Endothelial cell of hepatic sinusoid (primary cell): ENCODE measurements at regions not wholly inside any gene's neighbourhood (a gene's known extent, or its start where the extent isn't known, plus 50 kb on each side); places are given as distances from the start of the nearest gene placed in this dataset.

Experiments
- in situ Hi-C: cut with HindIII; loops from 2 replicates; pipeline ENCODE4 v1.10.0; 2017; ENCODE audit warnings: low sequenced_read_pairs

DNA sequence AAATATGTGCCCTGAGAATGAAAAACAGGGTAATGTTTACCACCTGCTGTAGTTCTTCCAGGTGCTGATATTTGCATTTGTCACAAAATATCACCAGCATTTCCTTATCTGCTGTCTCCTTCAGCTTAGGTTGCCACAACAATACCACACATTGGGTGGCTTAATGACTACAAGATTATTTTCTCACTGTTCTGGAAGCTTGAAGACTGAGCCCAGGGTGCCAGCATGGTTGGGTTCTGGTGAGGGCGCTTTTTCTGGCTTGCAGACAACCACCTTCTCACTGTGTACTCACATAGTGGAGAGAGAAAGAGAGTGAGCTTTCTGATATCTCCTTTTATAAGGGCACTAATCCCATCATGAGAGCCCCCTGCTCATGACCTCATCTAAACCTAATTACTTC is 407.5 kb upstream of the RGPD4 start:
- in situ Hi-C loops, result no loop called here

DNA sequence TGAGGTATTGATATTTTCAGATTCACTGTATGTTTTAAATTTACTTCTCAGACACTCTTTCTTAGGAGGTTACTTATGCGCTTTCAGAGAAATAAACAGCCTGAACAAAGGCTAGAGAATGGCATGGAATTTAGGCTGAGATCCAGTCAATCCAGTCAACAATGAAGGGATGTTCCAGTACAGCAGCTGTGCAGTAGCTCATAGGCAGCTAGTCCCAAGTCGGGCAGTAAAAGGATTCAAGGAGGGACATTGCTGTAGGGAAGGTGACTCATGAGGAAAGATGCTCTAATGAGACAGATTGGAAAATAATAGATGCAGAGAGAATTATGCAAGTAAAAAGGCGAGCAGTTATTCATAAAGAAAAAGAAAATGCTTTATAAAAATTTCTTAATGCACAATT is 397.9 kb upstream of the RGPD4 start:
- in situ Hi-C loops, result no loop called here

GRCh38 chr2:107430006-107430405 is 396.7 kb upstream of the RGPD4 start:
- in situ Hi-C loops, result no loop called here

- in situ Hi-C loops, result no loop called here
Measured at GRCh38 chr2:107430596-107431266, 396.0 kb upstream of the RGPD4 start.

GRCh38 chr2:107436281-107436680 is 390.4 kb upstream of the RGPD4 start:
- in situ Hi-C loops, result no loop called here

GRCh38 chr2:107437265-107437664 is 389.4 kb upstream of the RGPD4 start:
- in situ Hi-C loops, result no loop called here

GRCh38 chr2:107437807-107438206 is 388.9 kb upstream of the RGPD4 start:
- in situ Hi-C loops, result no loop called here

- in situ Hi-C loops, result no loop called here
Measured at GRCh38 chr2:107448160-107448559, 378.5 kb upstream of the RGPD4 start.

- in situ Hi-C loops, result no loop called here
Measured at GRCh38 chr2:107461301-107461700, 365.4 kb upstream of the RGPD4 start.

GRCh38 chr2:107462181-107462580 is 364.5 kb upstream of the RGPD4 start:
- in situ Hi-C loops, result no loop called here

DNA sequence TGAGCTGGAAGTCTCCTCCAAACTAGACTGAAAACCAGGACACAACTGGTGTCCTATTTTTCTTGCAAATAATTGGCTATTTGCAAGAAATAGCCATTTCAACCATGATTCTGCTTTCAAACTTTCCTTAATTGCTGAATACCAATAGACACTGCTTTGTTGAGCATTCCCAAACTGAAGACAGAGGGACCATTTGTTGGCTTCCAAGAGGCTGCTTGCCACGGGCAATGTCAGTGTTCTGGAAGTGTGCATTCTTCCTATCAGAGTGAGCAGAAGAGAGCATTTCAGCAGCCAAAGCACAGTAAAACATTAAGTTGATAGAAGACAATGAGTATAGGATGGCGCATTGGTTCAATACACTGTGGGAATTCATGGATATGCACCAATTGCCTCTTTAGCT is 360.5 kb upstream of the RGPD4 start:
- in situ Hi-C loops, result no loop called here

DNA sequence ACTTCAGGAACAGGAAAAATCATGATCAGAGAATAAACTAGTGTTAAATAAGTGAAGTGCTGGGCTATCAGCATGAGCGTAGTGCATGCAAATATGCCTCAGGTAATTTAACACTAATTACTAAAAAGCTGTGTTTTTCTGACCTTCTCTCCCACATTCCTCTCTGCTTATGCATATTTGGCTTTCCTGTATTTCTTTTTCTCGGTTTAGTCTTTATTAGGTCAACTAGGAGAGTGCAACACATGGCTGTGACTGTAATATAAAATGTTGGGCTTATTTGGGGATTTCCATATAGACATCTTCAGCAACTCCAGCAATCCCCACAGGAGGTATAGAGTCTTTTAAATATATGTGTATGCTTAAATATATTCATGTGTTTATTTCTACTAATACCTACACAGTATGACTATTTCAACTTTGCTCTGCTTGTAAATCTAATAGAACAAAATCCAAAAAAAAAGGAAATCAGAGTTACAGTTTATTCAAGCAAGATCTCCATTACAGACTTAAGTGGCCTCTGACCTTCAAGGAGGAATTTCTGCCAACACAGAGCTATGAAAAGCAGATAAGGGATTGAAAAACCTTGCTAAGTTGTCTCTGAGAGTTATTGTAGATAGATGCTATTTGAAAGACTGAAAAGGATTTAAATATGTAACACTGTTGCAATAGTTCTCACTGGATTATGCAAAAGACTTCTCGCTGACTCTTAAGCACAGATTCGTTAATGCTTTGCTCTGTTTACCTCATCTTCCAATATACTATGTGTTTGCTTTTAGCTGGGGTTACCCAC is 359.5 kb upstream of the RGPD4 start:
- in situ Hi-C loops, result no loop called here

DNA sequence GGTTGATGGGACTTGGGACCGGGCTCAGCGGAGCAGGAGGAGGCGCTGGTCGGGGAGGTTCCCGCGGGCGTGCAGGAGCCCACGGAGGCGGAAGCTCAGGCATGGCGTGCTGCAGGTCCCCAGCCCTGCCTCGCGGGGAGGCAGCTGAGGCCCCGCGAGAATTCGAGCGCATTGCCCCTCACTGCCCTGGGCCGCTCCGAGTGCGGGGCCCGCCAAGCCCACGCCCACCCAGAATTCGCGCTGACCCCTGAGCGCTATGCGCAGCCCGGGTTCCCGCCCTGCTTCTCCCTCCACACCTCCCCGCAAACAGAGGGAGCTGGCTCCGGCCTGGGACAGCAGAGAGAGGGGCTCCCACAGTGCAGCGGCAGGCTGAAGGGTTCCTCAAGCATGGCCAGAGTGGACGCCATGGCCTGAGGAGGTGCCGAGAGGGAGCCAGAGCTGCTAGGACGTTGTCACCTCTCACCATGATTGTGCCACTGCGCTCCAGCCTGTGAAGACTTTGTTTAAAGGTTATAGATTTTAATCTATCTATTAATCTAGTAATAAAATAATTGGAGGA is 357.2 kb upstream of the RGPD4 start:
- in situ Hi-C loops, result no loop called here

DNA sequence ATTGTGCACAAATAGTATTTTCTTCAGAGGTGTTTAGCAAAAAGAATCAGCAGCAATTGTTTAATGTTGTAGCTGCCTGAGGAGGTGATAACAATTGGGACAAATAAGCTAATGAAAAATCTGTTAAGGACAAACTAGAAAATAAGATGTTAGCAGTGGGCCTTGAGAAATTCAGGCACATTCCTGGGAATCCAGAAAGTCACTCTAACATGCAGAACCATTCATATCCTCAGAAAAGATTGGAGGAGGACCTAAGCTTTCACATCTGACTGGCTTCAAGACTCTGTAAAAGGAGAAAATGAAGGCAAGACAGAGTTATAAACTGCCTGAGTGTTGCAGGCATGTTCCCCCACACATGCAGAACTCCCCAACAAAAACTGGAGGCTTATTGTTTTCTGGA is 353.5 kb upstream of the RGPD4 start:
- in situ Hi-C loops, result no loop called here

DNA sequence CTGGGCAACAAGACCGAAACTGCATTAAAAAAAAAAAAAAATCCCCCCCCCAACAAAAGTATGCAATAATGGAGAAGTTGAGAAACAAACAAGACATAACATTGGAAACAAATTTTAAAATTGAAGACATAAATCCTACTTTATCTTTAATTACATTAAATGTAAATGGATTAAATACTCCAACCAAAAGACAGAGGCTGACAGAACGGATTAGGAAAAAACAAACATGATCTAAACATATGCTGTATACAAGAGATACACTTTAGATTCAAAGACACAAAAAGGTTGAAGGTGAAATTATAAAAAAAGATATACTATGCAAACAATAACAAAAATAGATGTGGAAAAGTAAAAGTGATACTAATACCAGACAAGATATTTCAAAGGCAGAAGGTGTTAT is 350.8 kb upstream of the RGPD4 start:
- in situ Hi-C loops, result no loop called here

GRCh38 chr2:107502539-107502938 is 324.2 kb upstream of the RGPD4 start:
- in situ Hi-C loops, result no loop called here

DNA sequence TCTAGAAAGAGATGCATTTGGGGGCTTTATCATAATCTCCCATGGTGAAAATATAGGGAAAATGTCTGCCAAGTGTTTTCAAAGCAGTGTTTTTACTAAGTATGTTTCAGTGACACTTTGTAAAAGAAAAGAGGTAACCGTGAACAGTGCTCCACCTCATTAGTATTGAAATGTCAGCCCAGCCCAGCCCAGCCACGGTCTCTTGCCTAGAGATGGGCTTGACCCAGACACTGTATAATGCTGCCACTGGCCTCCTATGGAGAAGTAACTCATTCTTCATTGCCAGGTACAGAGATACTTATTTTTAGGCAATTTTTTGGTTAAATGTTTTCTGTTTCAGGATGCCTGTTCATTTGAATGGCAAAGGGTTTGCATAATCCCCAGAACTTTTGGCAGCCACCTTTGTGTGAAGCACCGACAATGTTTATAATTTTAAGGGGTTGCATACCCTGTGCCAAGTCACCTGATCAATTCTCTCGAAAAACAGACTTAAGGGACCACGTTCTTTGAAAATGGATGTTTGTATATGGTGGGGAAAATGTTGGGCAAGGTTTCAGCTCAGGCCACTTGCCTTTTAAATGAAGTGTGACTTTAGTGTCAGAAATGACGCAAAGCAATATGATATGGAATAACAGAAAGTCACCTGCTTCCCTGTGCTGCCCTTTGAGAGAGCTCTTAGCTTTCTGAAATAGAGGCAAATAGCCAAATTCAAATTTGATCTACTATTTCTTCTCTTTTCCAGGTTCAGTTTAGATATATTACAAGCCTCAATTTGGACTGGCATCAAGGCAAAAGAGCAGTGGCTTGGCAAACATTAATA is 314.5 kb upstream of the RGPD4 start:
- in situ Hi-C loops, result no loop called here

- in situ Hi-C loops, result no loop called here
Measured at GRCh38 chr2:107525406-107525805, 301.3 kb upstream of the RGPD4 start.

DNA sequence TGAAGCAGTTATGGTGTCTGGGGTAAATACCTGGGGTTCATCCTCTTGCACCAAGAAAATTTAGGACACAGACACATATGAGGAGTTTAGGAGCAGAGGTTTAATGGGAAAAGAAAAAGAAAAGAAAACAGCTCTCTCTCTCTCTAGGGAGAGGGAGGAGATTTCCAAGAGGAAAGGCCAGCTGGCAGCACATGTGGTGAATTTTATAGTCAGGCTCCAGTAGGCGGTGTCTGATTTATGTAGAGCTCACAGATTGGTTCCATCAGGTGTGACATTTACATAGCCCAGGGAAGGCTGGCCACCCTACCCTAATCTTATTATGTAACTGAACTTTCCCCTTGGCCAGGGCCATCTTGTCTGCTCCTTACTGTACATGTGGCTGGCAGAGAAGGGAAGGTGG is 297.5 kb upstream of the RGPD4 start:
- in situ Hi-C loops, result no loop called here

DNA sequence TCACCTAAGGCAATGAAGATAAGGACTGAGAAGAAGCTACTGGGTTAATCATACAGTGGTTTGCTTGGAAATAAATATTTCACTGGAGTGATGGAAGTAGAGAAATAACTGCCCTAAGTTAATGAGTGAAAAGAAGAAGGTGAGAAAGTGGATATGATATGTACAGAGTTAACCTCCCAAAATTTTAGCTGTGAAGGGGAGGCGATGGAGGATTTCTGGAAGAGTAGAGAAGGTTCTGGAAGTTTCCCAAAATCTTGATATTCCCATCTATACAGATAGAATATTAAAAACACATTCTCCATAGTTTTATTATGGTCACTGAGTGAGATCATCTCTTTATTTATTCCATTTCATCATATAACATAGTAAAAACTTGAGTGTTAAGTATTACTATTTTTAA is 296.6 kb upstream of the RGPD4 start:
- in situ Hi-C loops, result no loop called here

GRCh38 chr2:107534926-107535325 is 291.8 kb upstream of the RGPD4 start:
- in situ Hi-C loops, result no loop called here
